IMR-90 (cell line): ENCODE measurements at regions not wholly inside any gene's neighbourhood (a gene's known extent, or its start where the extent isn't known, plus 50 kb on each side); places are given as distances from the start of the nearest gene placed in this dataset.

Source experiments
- ATAC-seq: fragments of 200-7000 bp; cut with Tn5 transposase; 2 replicates; pipeline ENCODE4 v1.9.1; 2020; ENCODE audit warnings: low read depth, mild to moderate bottlenecking, moderate library complexity
- BruUV-seq: library from RNA; stranded (reverse); fragments of 400-500 nt; replicated peaks from 2 replicates; lab custom pipeline; 2021; lab: Mats Ljungman, UMichigan
- CTCF ChIA-PET: fragments of 300-600 bp; formaldehyde crosslinking; extraction: SDS; loops from one replicate; lab custom pipeline; 2021; ENCODE audit warnings: antibody characterized with exemption; lab: Yijun Ruan, JAX
- POLR2A ChIA-PET: fragments of 300-600 bp; sonication (Branson Sonifier 250); formaldehyde crosslinking; loops from one replicate; lab custom pipeline; 2022; ENCODE audit warnings: antibody characterized with exemption; ENCODE audit not compliant: unreplicated experiment; lab: Charles Lee
- DNase-seq: peaks from one replicate; pipeline ENCODE4 v3.0.0; 2013
- H2AFZ ChIP-seq: replicated peaks from 2 replicates; pipeline ENCODE3; 2013; ENCODE audit warnings: low read length, mild to moderate bottlenecking; ENCODE audit not compliant: poor library complexity
- H2AK5ac ChIP-seq: 2 replicates; pipeline ENCODE4 v1.6.1; 2013; ENCODE audit warnings: low read depth, low read length, inconsistent platforms
- H2AK9ac ChIP-seq: replicated peaks from 2 replicates; pipeline ENCODE3; 2013; ENCODE audit warnings: mild to moderate bottlenecking, low read depth, low read length, moderate library complexity; ENCODE audit not compliant: poor library complexity
- H2BK120ac ChIP-seq: 2 replicates; pipeline ENCODE4 v1.6.1; 2013; ENCODE audit warnings: low read depth, low read length, inconsistent platforms
- H2BK15ac ChIP-seq: 3 replicates; pipeline ENCODE4 v1.6.1; 2013; ENCODE audit warnings: low read depth, low read length, inconsistent platforms
- H2BK20ac ChIP-seq: 2 replicates; pipeline ENCODE4 v1.6.1; 2013; ENCODE audit warnings: low read depth, mild to moderate bottlenecking, inconsistent platforms, low read length, moderate library complexity
- H2BK5ac ChIP-seq: 2 replicates; pipeline ENCODE4 v1.6.1; 2013; ENCODE audit warnings: mild to moderate bottlenecking, low read depth, low read length, inconsistent platforms; ENCODE audit not compliant: poor library complexity, severe bottlenecking
- H3K14ac ChIP-seq: replicated peaks from 2 replicates; pipeline ENCODE4 v1.6.1; 2013; ENCODE audit warnings: low read depth, low read length, inconsistent platforms
- H3K18ac ChIP-seq: 2 replicates; pipeline ENCODE4 v1.6.1; 2013; ENCODE audit warnings: low read depth, low read length, control low read depth
- H3K23ac ChIP-seq: 2 replicates; pipeline ENCODE4 v1.6.1; 2013; ENCODE audit warnings: low read depth, low read length, inconsistent platforms
- H3K27ac ChIP-seq: 2 replicates; pipeline ENCODE4 v1.5.1; 2013; ENCODE audit warnings: mild to moderate bottlenecking, control low read depth, low read length; ENCODE audit not compliant: insufficient read depth
- H3K27me3 ChIP-seq: 2 replicates; pipeline ENCODE4 v1.6.1; 2013; ENCODE audit warnings: low read length; ENCODE audit not compliant: control insufficient read depth, insufficient read depth
- H3K36me3 ChIP-seq: 2 replicates; pipeline ENCODE4 v1.6.1; 2013; ENCODE audit warnings: low read length, mixed read lengths; ENCODE audit not compliant: control insufficient read depth, insufficient read depth
- H3K4ac ChIP-seq: 2 replicates; pipeline ENCODE4 v1.6.1; 2013; ENCODE audit warnings: low read depth, low read length, inconsistent platforms
- H3K4me1 ChIP-seq: 2 replicates; pipeline ENCODE4 v1.6.1; 2013; ENCODE audit warnings: low read length, mixed read lengths; ENCODE audit not compliant: control insufficient read depth, insufficient read depth
- H3K4me2 ChIP-seq: 2 replicates; pipeline ENCODE4 v1.6.1; 2013; ENCODE audit warnings: low read depth, mild to moderate bottlenecking, control low read depth, low read length, moderate library complexity
- H3K4me3 ChIP-seq: 2 replicates; pipeline ENCODE4 v1.5.1; 2013; ENCODE audit warnings: low read depth, mild to moderate bottlenecking, control low read depth, low read length, moderate library complexity; ENCODE audit not compliant: insufficient read depth
- H3K56ac ChIP-seq: 2 replicates; pipeline ENCODE4 v1.6.1; 2013; ENCODE audit warnings: low read length, inconsistent platforms; ENCODE audit not compliant: insufficient read depth; ENCODE audit errors: extremely low read depth
- H3K79me1 ChIP-seq, 2 experiments: 2 replicates each; pipeline ENCODE4 v1.6.1; 2013; ENCODE audit warnings: low read length in 2 of 2, inconsistent platforms in 1 of 2, low read depth in 1 of 2
- H3K9ac ChIP-seq: 2 replicates; pipeline ENCODE4 v1.6.1; 2013; ENCODE audit warnings: low read depth, low read length, control low read depth
- H3K9me1 ChIP-seq: 2 replicates; pipeline ENCODE4 v1.6.1; 2013; ENCODE audit warnings: low read length, inconsistent platforms; ENCODE audit not compliant: insufficient read depth
- H3K9me3 ChIP-seq: 2 replicates; pipeline ENCODE4 v1.6.1; 2013; ENCODE audit warnings: low read length; ENCODE audit not compliant: control insufficient read depth, insufficient read depth
- H4K20me1 ChIP-seq: 2 replicates; pipeline ENCODE4 v1.6.1; 2013; ENCODE audit warnings: low read length, inconsistent platforms; ENCODE audit not compliant: insufficient read depth
- H4K5ac ChIP-seq: 2 replicates; pipeline ENCODE4 v1.6.1; 2013; ENCODE audit warnings: mild to moderate bottlenecking, low read depth, low read length, control low read depth
- H4K8ac ChIP-seq, 2 experiments: 2 replicates each; pipeline ENCODE4 v1.6.1; 2013; ENCODE audit warnings: low read depth in 2 of 2, low read length in 2 of 2, control low read depth in 1 of 2, inconsistent platforms in 1 of 2
- H4K91ac ChIP-seq: 2 replicates; pipeline ENCODE4 v1.6.1; 2013; ENCODE audit warnings: low read depth, low read length, inconsistent platforms; ENCODE audit not compliant: insufficient read depth
- CTCF ChIP-seq: conservative IDR thresholded peaks from 2 replicates; pipeline ENCODE4 v1.5.1; 2012; ENCODE audit warnings: mild to moderate bottlenecking, low read depth, low read length, improper control_type of control experiment
- MAZ ChIP-seq: IDR thresholded peaks from 2 replicates; pipeline ENCODE4 v1.6.1; 2012; ENCODE audit warnings: low read depth, mild to moderate bottlenecking, low read length, improper control_type of control experiment, moderate library complexity, borderline replicate concordance
- NFE2L2 ChIP-seq: fragments of 150-350 bp; IDR thresholded peaks from 2 replicates; pipeline ENCODE4 v1.6.1; 2016; ENCODE audit warnings: low read depth, mild to moderate bottlenecking, low read length
- RAD21 ChIP-seq: IDR thresholded peaks from 2 replicates; pipeline ENCODE4 v1.6.1; 2012; ENCODE audit warnings: low read length, improper control_type of control experiment
- SMC3 ChIP-seq: fragments of 150-350 bp; IDR thresholded peaks from 2 replicates; pipeline ENCODE4 v1.6.1; 2016; ENCODE audit warnings: low read depth, mild to moderate bottlenecking, antibody characterized with exemption, low read length, moderate library complexity
- USF2 ChIP-seq: fragments of 150-350 bp; IDR thresholded peaks from 2 replicates; pipeline ENCODE4 v1.6.1; 2017; ENCODE audit warnings: mild to moderate bottlenecking, antibody characterized with exemption, low read length, low read depth
- WGBS, 2 experiments: methylation state at CpG; one replicate each; pipeline versions ENCODE4 v1.1.5 to v1.1.7; 2013; ENCODE audit warnings: missing lambda C conversion rate in 2 of 2; ENCODE audit not compliant: insufficient read length in 1 of 2; ENCODE audit errors: extremely low coverage in 2 of 2; 5-methylcytosine and 5-hydroxymethylcytosine counted together
- dilution Hi-C: fragments of 300-500 bp; cut with HindIII; formaldehyde crosslinking; loops from one replicate; pipeline ENCODE4 v1.14.3; 2018; ENCODE audit warnings: low sequenced_read_pairs; ENCODE audit not compliant: unreplicated experiment
- in situ Hi-C: fragments of 300-500 bp; cut with MboI; formaldehyde crosslinking; loops from 3 replicates; pipeline ENCODE4 v1.14.3; 2019; ENCODE audit warnings: low sequenced_read_pairs, inconsistent platforms, mixed read lengths
- intact Hi-C: fragments of 100-400 bp; cut with micrococcal nuclease; formaldehyde crosslinking; loops from 2 replicates; pipeline ENCODE4 v1.10.0; 2022

GRCh38 chr2:200254773-200255172, 51.7 kb upstream of the SPATS2L start:
- WGBS, 2 experiments = no CpG with 5 or more reads among the region's 4 CpGs
- Histone ChIP-seq H3K4ac (peak overlapping the region; percentile 5; the same call in 1 of the 2 replicates), H2BK15ac (peak overlapping the region; percentile 32; the same call in 2 of the 3 replicates), H3K4me1 (peaks cover 17% of the 10 kb centered on the region), H3K79me1 (no peaks in the 10 kb centered on the region), H3K23ac (0 out of 2 replicates have a peak overlapping the region, but pooled peaks have one; percentile 5), H3K9ac (no peak overlapping the region), H2BK5ac (no peak overlapping the region), H3K36me3 (no peaks in the 10 kb centered on the region), H3K56ac (no peak overlapping the region; the same call in 1 of the 2 replicates), H2BK20ac (peak overlapping the region; percentile 51; the same call in 1 of the 2 replicates), H3K9me1 (peaks cover 15% of the 10 kb centered on the region), H3K27ac (no peak overlapping the region), H2AK9ac (peak overlapping the region; percentile 22), H4K91ac (peak overlapping the region; percentile 8; the same call in 1 of the 2 replicates), H4K8ac (peak overlapping the region in 1 of 2 experiments; percentile 16; a peak in 1 of 4 replicates), H3K9me3 (no peaks in the 10 kb centered on the region), H3K14ac (0 out of 2 replicates have a peak overlapping the region, but pooled peaks have one; percentile 36), H2AK5ac (peak overlapping the region; percentile 10; the same call in 1 of the 2 replicates), H4K20me1 (no peaks in the 10 kb centered on the region), H3K4me3 (no peak overlapping the region), H4K5ac (no peak overlapping the region), H2AFZ (no peak overlapping the region), H3K27me3 (no peaks in the 10 kb centered on the region), H3K18ac (no peak overlapping the region), H2BK120ac (peak overlapping the region; percentile 41), H3K4me2 (no peak overlapping the region)
- in situ Hi-C loops = no loop called here
- intact Hi-C loops = no loop called here
- BruUV-seq = no TSS peak
- dilution Hi-C loops = no loop called here
- ChIA-PET CTCF (no interaction called here), POLR2A (no interaction called here)
- TF ChIP-seq SMC3 = no peak
- no peak for TF ChIP-seq RAD21
- TF ChIP-seq NFE2L2 = no peak
- no peak for TF ChIP-seq USF2
- TF ChIP-seq CTCF = no peak
- TF ChIP-seq MAZ = no peak
- no peak for DNase-seq
- ATAC-seq = no peak
